ENCODE measurements at regions not wholly inside any gene's neighbourhood (a gene's known extent, or its start where the extent isn't known, plus 50 kb on each side); places are given as distances from the start of the nearest gene placed in this dataset.

DNA sequence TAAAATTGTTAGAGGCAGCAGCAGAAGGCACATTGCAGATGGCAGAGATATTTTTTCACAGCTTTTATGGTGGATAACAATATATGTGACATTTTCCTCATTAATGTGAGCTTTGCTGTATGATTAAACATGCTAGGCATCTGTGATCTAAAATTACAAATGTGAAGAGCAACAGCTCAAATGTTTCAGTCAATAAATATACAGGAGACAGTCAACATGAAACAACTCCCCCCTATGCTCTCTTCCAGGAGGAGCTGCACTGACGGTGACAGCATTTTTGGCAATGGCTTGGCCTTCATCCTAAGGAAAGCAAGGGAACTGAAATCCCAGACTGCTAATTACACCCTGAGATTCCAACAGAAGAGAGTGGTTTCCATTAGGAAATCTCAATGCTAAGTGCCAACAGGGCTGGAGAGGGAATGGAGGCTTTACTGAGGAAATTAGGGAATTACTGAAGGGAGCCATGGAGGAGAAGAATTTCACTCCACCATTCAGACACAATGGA is 51.4 kb upstream of the GRB10 start:
- Histone ChIP-seq H3K27ac (ENCODE audit: low read length) (no peak overlapping the region), H3K4me3 (ENCODE audit: low read length) (no peak overlapping the region), H3K79me2 (ENCODE audit: low read length) (no peaks in the 10 kb centered on the region), H3K9me2 (replicated peaks; ENCODE audit: insufficient read depth, low read length) (no peaks in the 10 kb centered on the region), H3F3A (ENCODE audit: insufficient read depth, low read length) (no peaks in the 10 kb centered on the region), H3K4me2 (ENCODE audit: low read depth, low read length) (no peak overlapping the region), H2AFZ (ENCODE audit: low read length) (no peak overlapping the region), H3K36me3 (replicated peaks; ENCODE audit: insufficient read depth, low read length) (no peaks in the 10 kb centered on the region), H4K20me1 (ENCODE audit: insufficient read depth, low read length) (no peaks in the 10 kb centered on the region), H3K9me3 (replicated peaks; ENCODE audit: insufficient read depth, low read length) (no peaks in the 10 kb centered on the region), H3K9ac (ENCODE audit: low read length) (no peak overlapping the region), H3K4me1 (ENCODE audit: low read length) (no peaks in the 10 kb centered on the region), H3K27me3 (replicated peaks; ENCODE audit: insufficient read depth, low read length) (no peaks in the 10 kb centered on the region)
- no peak for TF ChIP-seq EZH2 (optimal IDR thresholded peaks at IDR 0.05; ENCODE audit: low read depth, low read length)
- TF ChIP-seq EZH2phosphoT487 (IDR thresholded peaks at IDR 0.05; ENCODE audit: low read length) = no peak
- no peak for TF ChIP-seq CTCF (IDR thresholded peaks at IDR 0.05; ENCODE audit: low read length)
- no peak for DNase-seq

DNA sequence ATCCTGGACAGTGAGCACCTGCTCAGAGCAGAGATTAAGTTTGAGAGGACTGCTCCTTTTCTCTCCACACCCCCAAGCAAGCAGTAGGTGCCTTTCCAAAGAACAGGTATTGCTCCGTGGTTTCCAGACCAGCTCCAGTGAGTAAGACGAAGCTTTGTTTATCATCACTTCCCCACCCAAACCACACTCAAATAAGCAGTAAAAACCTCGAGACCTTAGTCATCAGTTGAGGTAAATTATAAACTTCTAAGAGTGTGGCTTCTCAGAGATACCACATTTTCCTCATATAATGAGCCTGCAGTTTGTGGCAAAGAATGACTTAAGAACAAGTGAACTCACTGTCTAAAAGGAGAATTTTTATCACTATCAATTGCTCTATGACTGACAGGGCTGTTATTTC is 50.0 kb upstream of the GRB10 start:
- Histone ChIP-seq H3K4me2 (ENCODE audit: low read depth, low read length) (no peak overlapping the region), H4K20me1 (ENCODE audit: insufficient read depth, low read length) (no peaks in the 10 kb centered on the region), H3K9me2 (replicated peaks; ENCODE audit: insufficient read depth, low read length) (no peaks in the 10 kb centered on the region), H3K9me3 (replicated peaks; ENCODE audit: insufficient read depth, low read length) (no peaks in the 10 kb centered on the region), H3K4me1 (ENCODE audit: low read length) (no peaks in the 10 kb centered on the region), H3F3A (ENCODE audit: insufficient read depth, low read length) (no peaks in the 10 kb centered on the region), H3K27me3 (replicated peaks; ENCODE audit: insufficient read depth, low read length) (no peaks in the 10 kb centered on the region), H2AFZ (ENCODE audit: low read length) (no peak overlapping the region), H3K4me3 (ENCODE audit: low read length) (no peak overlapping the region), H3K9ac (ENCODE audit: low read length) (no peak overlapping the region), H3K36me3 (replicated peaks; ENCODE audit: insufficient read depth, low read length) (no peaks in the 10 kb centered on the region), H3K79me2 (ENCODE audit: low read length) (no peaks in the 10 kb centered on the region), H3K27ac (ENCODE audit: low read length) (no peak overlapping the region)
- TF ChIP-seq EZH2phosphoT487 (IDR thresholded peaks at IDR 0.05; ENCODE audit: low read length) (no peak), CTCF (IDR thresholded peaks at IDR 0.05; ENCODE audit: low read length) (no peak), EZH2 (optimal IDR thresholded peaks at IDR 0.05; ENCODE audit: low read depth, low read length) (no peak)
- no peak for DNase-seq

All from MM.1S (cell line).